Panc1 (cell line): ENCODE measurements at regions not wholly inside any gene's neighbourhood (a gene's known extent, or its start where the extent isn't known, plus 50 kb on each side); places are given as distances from the start of the nearest gene placed in this dataset.

Experiments used
- ATAC-seq: fragments of 200-7000 bp; cut with Tn5 transposase; 2 replicates; pipeline ENCODE4 v1.9.1; 2020; ENCODE audit warnings: mild to moderate bottlenecking, moderate library complexity
- BruUV-seq: library from RNA; stranded (reverse); fragments of 400-500 nt; replicated peaks from 2 replicates; lab custom pipeline; 2021; lab: Mats Ljungman, UMichigan
- CTCF ChIA-PET: fragments of 300-600 bp; sonication (Branson Sonifier 250); formaldehyde crosslinking; loops from one replicate; lab custom pipeline; 2022; ENCODE audit warnings: antibody characterized with exemption; lab: Charles Lee
- POLR2A ChIA-PET: fragments of 300-600 bp; sonication (Branson Sonifier 250); formaldehyde crosslinking; loops from one replicate; lab custom pipeline; 2022; ENCODE audit warnings: antibody characterized with exemption; lab: Charles Lee
- DNase-seq: peaks from one replicate; pipeline ENCODE4 v3.0.0-alpha.2; 2010; ENCODE audit warnings: low read depth, low spot score
- H3K27ac ChIP-seq: 2 replicates; pipeline ENCODE4 v1.5.1; 2011; ENCODE audit warnings: mild to moderate bottlenecking, low read length, inconsistent platforms
- H3K27me3 ChIP-seq: fragments of 200-500 bp; sonication (Bioruptor generic); 2 replicates; pipeline ENCODE4 v1.6.0; 2014; ENCODE audit warnings: low read length, inconsistent platforms; ENCODE audit not compliant: control insufficient read depth, insufficient read depth
- H3K36me3 ChIP-seq: fragments of 200-500 bp; sonication (Bioruptor generic); 2 replicates; pipeline ENCODE4 v1.5.1; 2014; ENCODE audit warnings: inconsistent platforms, mild to moderate bottlenecking, low read length, moderate library complexity; ENCODE audit not compliant: control insufficient read depth, insufficient read depth
- H3K4me1 ChIP-seq: 2 replicates; pipeline ENCODE4 v1.5.1; 2011; ENCODE audit warnings: inconsistent platforms, mild to moderate bottlenecking, low read length, moderate library complexity; ENCODE audit not compliant: control insufficient read depth, insufficient read depth
- H3K4me3 ChIP-seq, 2 experiments: 2 replicates each; pipeline ENCODE4 v1.5.1; 2011 to 2012; ENCODE audit warnings: low read depth in 2 of 2, low read length in 2 of 2, mild to moderate bottlenecking in 2 of 2, inconsistent platforms in 1 of 2, moderate library complexity in 1 of 2
- H3K9me3 ChIP-seq: fragments of 200-500 bp; sonication (Bioruptor generic); 2 replicates; pipeline ENCODE4 v1.5.1; 2014; ENCODE audit warnings: low read depth, mild to moderate bottlenecking, inconsistent platforms, low read length, moderate library complexity; ENCODE audit not compliant: control insufficient read depth, insufficient read depth
- POLR2AphosphoS5 ChIP-seq: IDR thresholded peaks from 2 replicates; pipeline ENCODE4 v1.6.1; 2012; ENCODE audit warnings: mild to moderate bottlenecking, low read depth, low read length, moderate library complexity
- SIN3A ChIP-seq: IDR thresholded peaks from 2 replicates; pipeline ENCODE4 v1.6.1; 2012; ENCODE audit warnings: low read depth, mild to moderate bottlenecking, low read length, moderate library complexity, borderline replicate concordance; ENCODE audit not compliant: insufficient read depth
- TCF7L2 ChIP-seq: IDR thresholded peaks from 2 replicates; pipeline ENCODE4 v1.6.1; 2011; ENCODE audit warnings: mild to moderate bottlenecking, low read depth, low read length, inconsistent platforms
- in situ Hi-C: cut with HindIII; loops from 2 replicates; pipeline ENCODE4 v1.10.0; 2016; ENCODE audit warnings: low sequenced_read_pairs, low pct_unique_long_range_greater_than_20kb
- intact Hi-C: fragments of 100-400 bp; cut with micrococcal nuclease; formaldehyde crosslinking; loops from one replicate; pipeline ENCODE4 v1.10.0; 2022; ENCODE audit not compliant: unreplicated experiment
- TF ChIP-seq, protein P1 (sequence below), 2 experiments: IDR thresholded peaks; 2 replicates each; pipeline ENCODE4 v1.6.1; 2011 to 2012; ENCODE audit warnings: low read depth in 2 of 2, control low read depth in 1 of 2, low read length in 1 of 2, mild to moderate bottlenecking in 1 of 2, moderate library complexity in 1 of 2; ENCODE audit not compliant: insufficient read depth in 1 of 2
- TF ChIP-seq, protein P2 (sequence below): fragments of 450-650 bp; IDR thresholded peaks from 2 replicates; pipeline ENCODE4 v1.5.1; 2017; ENCODE audit warnings: mild to moderate bottlenecking

DNA sequence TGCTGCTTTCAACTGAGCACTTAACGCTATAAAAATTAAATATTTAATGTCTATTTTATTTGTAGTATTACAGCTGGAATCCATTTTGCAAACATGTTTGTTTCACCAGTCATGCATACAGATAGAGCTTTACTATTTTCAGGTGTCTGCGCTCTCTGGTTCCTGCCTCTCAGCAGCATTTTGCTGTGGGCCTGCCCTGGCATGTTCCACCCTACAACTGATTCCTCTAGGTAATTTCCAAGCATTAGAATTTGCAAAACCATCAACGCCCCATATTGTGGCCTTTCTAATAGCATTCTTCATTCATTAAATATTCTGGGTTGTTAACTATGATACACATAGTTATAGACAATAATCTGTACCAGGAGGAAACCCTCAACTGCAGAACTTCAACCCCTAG, 266.4 kb upstream of the DLGAP1 start:
- no peak for DNase-seq
- CTCF ChIA-PET: no interaction called here
- Histone ChIP-seq H3K9me3 (no peaks in the 10 kb centered on the region; the same call in 1 of the 2 replicates), H3K27ac (no peak overlapping the region), H3K4me3 (no peak overlapping the region), H3K4me1 (no peaks in the 10 kb centered on the region), H3K27me3 (no peaks in the 10 kb centered on the region), H3K36me3 (no peaks in the 10 kb centered on the region)
- no TSS peak for BruUV-seq
- no peak for ATAC-seq
- POLR2A ChIA-PET: no interaction called here
- intact Hi-C loops (no loop called here), in situ Hi-C loops (no loop called here)
- TF ChIP-seq, protein P1, sequence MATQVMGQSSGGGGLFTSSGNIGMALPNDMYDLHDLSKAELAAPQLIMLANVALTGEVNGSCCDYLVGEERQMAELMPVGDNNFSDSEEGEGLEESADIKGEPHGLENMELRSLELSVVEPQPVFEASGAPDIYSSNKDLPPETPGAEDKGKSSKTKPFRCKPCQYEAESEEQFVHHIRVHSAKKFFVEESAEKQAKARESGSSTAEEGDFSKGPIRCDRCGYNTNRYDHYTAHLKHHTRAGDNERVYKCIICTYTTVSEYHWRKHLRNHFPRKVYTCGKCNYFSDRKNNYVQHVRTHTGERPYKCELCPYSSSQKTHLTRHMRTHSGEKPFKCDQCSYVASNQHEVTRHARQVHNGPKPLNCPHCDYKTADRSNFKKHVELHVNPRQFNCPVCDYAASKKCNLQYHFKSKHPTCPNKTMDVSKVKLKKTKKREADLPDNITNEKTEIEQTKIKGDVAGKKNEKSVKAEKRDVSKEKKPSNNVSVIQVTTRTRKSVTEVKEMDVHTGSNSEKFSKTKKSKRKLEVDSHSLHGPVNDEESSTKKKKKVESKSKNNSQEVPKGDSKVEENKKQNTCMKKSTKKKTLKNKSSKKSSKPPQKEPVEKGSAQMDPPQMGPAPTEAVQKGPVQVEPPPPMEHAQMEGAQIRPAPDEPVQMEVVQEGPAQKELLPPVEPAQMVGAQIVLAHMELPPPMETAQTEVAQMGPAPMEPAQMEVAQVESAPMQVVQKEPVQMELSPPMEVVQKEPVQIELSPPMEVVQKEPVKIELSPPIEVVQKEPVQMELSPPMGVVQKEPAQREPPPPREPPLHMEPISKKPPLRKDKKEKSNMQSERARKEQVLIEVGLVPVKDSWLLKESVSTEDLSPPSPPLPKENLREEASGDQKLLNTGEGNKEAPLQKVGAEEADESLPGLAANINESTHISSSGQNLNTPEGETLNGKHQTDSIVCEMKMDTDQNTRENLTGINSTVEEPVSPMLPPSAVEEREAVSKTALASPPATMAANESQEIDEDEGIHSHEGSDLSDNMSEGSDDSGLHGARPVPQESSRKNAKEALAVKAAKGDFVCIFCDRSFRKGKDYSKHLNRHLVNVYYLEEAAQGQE (IDR thresholded peaks at IDR 0.05; ENCODE audit: insufficient read depth in 1 of 2, low read depth in 2 of 2, low read length in 1 of 2): no peak
- TF ChIP-seq SIN3A: no peak

DNA sequence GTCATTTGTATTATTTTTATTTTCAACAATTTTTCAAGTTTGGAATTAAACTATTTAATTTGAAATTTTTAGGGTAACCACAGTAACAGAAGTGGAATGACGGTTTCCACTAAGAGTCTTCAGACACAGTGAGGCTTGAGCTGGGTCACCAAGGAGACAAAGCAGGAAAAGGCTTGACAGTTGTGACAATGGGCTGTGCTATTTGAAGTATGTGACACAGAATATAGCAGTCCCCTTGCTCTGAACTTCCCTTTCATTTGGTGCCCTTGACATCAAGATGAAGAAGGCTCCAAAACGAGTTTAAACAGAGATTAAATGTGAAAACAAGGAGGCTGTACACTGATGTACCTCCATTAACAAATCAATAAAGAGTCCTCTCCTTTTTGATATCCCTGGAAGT, 265.4 kb upstream of the DLGAP1 start:
- no peak overlapping the region for H3K4me3 ChIP-seq
- TF ChIP-seq, protein P1 (IDR thresholded peaks at IDR 0.05; ENCODE audit: insufficient read depth in 1 of 2, low read depth in 2 of 2, low read length in 1 of 2): no peak
- TF ChIP-seq SIN3A (no peak), TCF7L2 (no peak), POLR2AphosphoS5 (no peak)
- TF ChIP-seq, protein P2, sequence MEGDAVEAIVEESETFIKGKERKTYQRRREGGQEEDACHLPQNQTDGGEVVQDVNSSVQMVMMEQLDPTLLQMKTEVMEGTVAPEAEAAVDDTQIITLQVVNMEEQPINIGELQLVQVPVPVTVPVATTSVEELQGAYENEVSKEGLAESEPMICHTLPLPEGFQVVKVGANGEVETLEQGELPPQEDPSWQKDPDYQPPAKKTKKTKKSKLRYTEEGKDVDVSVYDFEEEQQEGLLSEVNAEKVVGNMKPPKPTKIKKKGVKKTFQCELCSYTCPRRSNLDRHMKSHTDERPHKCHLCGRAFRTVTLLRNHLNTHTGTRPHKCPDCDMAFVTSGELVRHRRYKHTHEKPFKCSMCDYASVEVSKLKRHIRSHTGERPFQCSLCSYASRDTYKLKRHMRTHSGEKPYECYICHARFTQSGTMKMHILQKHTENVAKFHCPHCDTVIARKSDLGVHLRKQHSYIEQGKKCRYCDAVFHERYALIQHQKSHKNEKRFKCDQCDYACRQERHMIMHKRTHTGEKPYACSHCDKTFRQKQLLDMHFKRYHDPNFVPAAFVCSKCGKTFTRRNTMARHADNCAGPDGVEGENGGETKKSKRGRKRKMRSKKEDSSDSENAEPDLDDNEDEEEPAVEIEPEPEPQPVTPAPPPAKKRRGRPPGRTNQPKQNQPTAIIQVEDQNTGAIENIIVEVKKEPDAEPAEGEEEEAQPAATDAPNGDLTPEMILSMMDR: no peak
- intact Hi-C loops: no loop called here
- no peaks in the 10 kb centered on the region; the same call in 1 of the 2 replicates for H3K9me3 ChIP-seq
- H3K27me3 ChIP-seq: no peaks in the 10 kb centered on the region
- ATAC-seq: no peak
- in situ Hi-C loops: no loop called here
- H3K27ac ChIP-seq: no peak overlapping the region
- no peak for DNase-seq
- BruUV-seq: no TSS peak
- ChIA-PET POLR2A (no interaction called here), CTCF (no interaction called here)
- no peaks in the 10 kb centered on the region for H3K36me3 ChIP-seq
- H3K4me1 ChIP-seq: no peaks in the 10 kb centered on the region
